ENCODE measurements at regions not wholly inside any gene's neighbourhood (a gene's known extent, or its start where the extent isn't known, plus 50 kb on each side); places are given as distances from the start of the nearest gene placed in this dataset.

GRCh38 chr16:72240466-72240865 lies 68.5 kb upstream of the PMFBP1 start:
- TF ChIP-seq POLR2A (IDR thresholded peaks at IDR 0.05; ENCODE audit: low read depth, low read length) (no peak), POLR2AphosphoS5 (IDR thresholded peaks at IDR 0.05; ENCODE audit: low read depth, low read length) (no peak), TAF1 (IDR thresholded peaks at IDR 0.05; ENCODE audit: low read depth, low read length) (no peak), POU2F2 (IDR thresholded peaks at IDR 0.05; ENCODE audit: low read depth, low read length) (no peak), SPI1 (IDR thresholded peaks at IDR 0.05; ENCODE audit: low read depth, low read length) (no peak)

Measured in GM12891 (cell line).